ENCODE measurements at regions not wholly inside any gene's neighbourhood (a gene's known extent, or its start where the extent isn't known, plus 50 kb on each side); places are given as distances from the start of the nearest gene placed in this dataset.

DNA sequence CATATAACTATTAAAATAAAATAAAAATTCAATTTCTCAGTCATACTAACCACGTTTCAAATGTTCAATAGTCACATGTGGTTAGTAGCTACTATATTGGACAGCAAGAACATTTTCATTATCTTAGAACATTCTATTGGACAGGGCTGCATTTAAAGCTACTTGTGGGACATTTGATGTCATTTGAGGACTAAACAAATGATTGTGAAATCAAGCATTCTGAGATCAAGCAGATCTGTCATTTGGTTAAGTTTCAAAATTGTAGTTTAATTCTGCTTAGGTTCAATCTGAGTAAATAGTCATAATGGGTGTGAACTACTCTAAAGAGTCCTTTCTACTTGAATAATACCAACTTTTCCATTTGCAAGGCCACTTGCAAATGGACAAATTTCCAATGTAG, 226.9 kb upstream of the C9orf72 start:
- ChIA-PET CTCF (interaction anchor here (0.8 kb wide), 1 partner anchor 264 kb away, joined by 3 read pairs; no protein-coding TSS in a partner anchor), POLR2A (ENCODE audit: low non-redundant PET) (no interaction called here)
- TF ChIP-seq, protein P1, sequence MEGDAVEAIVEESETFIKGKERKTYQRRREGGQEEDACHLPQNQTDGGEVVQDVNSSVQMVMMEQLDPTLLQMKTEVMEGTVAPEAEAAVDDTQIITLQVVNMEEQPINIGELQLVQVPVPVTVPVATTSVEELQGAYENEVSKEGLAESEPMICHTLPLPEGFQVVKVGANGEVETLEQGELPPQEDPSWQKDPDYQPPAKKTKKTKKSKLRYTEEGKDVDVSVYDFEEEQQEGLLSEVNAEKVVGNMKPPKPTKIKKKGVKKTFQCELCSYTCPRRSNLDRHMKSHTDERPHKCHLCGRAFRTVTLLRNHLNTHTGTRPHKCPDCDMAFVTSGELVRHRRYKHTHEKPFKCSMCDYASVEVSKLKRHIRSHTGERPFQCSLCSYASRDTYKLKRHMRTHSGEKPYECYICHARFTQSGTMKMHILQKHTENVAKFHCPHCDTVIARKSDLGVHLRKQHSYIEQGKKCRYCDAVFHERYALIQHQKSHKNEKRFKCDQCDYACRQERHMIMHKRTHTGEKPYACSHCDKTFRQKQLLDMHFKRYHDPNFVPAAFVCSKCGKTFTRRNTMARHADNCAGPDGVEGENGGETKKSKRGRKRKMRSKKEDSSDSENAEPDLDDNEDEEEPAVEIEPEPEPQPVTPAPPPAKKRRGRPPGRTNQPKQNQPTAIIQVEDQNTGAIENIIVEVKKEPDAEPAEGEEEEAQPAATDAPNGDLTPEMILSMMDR (conservative IDR thresholded peaks at IDR 0.05; ENCODE audit: low read depth), result no peak
- no peak overlapping the region for H3K27ac ChIP-seq
- DNase-seq (ENCODE audit: low spot score), result no peak

DNA sequence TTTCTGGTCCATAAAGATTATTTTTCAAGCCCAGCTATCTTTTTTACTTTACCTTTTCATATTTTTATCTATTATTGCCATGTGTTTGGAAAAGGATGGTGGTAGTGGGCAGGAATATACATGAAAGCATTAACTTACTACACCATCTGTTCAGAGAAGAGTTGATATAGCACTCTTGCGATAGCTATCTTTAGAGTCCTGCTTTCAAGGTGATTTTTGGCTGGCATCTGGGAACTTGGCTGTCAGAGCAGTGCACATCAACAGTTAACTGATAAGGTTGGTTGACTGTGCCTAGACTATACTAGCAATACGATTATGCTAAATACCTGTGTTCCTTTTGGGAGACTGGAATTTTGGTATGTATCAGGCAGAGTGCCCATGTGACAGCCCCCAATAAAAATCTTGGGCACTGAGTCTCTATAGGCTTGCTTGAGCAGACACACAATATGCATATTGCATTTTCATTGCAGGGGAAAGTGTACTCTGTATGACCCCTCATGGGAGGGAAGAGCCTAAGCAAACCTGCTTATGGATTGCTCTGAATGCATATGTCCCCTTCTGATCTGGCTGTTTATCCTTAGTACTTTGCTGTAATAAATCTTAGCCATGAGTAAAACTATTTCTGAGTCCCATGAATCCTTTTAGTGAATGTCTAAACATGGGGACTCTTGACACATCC, 227.6 kb upstream of the C9orf72 start:
- TF ChIP-seq, protein P1 (conservative IDR thresholded peaks at IDR 0.05; ENCODE audit: low read depth), result no peak
- no peak overlapping the region for H3K27ac ChIP-seq
- POLR2A ChIA-PET (ENCODE audit: low non-redundant PET), result no interaction called here
- no peak for DNase-seq (ENCODE audit: low spot score)
- CTCF ChIA-PET, result interaction anchor here (0.8 kb wide), 1 partner anchor 264 kb away, joined by 3 read pairs; no protein-coding TSS in a partner anchor

DNA sequence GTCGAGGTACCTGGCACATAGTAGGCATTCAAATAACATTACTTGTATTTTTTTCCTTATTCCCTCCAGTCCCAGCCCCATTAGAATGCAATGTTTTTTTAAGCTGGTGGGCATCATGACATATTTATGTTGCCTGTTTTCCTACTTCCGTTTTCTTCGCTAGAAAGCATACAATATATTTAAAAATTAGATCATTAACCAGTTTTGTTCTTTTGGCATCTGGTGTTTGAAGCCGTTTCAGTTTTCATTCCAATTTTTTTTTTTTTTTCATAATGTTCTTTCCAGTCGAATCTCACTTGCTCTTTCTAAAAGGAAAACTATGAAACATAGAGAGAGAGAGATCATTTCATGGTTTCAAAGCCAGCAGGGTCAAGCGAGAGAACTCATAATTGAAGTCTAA, 228.3 kb upstream of the C9orf72 start:
- TF ChIP-seq, protein P1 (conservative IDR thresholded peaks at IDR 0.05; ENCODE audit: low read depth), result no peak
- ChIA-PET POLR2A (ENCODE audit: low non-redundant PET) (no interaction called here), CTCF (no interaction called here)
- no peak for DNase-seq (ENCODE audit: low spot score)
- no peak overlapping the region for H3K27ac ChIP-seq

DNA sequence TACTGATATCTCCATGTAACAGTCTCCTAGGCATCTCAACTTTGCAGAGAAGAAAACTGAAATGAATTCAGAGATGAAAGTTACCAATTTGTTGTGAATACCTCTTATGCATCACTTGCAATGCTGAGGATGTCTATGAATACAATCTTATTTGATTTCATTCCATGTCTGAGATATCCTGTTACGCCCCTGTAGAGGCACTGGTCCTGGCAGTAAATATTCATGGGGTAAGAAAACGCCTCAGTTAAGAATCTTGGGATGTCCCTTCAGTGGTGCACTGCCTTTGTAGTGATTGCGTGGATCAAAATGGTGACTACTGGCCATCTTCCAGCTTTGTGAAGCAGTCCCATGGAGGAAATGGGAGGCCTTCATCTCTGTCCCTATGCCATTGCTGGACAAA, 229.1 kb upstream of the C9orf72 start:
- DNase-seq (ENCODE audit: low spot score), result no peak
- POLR2A ChIA-PET (ENCODE audit: low non-redundant PET), result no interaction called here
- TF ChIP-seq, protein P1 (conservative IDR thresholded peaks at IDR 0.05; ENCODE audit: low read depth), result no peak
- CTCF ChIA-PET, result no interaction called here
- no peak overlapping the region for H3K27ac ChIP-seq

DNA sequence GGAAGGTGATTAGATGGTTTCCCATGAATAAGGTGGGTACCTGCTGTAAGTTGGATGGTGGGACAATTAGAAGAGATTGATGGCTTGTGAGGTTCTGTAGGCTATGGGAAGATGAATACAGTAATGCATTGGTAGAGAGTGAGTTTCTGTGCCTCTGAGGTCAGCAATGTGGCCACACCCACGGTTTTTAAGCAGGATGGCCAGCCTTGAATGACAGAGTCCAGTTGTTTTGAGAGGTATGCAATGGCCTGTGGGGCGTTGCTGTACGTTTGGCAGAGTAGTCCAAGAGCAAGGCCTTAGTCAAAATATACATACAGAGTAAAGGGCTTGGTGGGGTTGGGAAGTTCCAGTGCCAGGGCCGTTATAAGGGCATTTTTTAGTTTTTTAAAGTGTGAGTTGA, 235.6 kb upstream of the C9orf72 start:
- CTCF ChIA-PET, result interaction anchor here (0.7 kb wide), 1 partner anchor 9 kb away, joined by 4 read pairs; no protein-coding TSS in a partner anchor

DNA sequence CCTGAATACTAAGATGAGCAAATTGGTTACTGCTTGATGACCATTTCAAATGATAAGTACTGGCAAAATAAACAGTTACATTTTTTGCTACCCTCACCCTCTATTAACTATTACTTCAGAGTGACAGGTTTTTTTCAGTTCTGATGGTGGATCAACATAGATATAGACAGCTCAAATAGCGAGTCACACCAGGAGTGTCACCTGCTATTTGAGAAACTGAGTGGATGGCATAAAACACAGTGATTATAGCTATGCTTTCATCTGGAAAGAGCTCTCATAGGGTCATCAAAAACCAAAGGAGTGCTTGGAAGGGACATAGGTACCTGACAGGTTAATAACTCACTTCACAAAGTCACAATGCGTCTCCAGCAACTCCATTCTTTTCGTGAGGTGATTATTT, 244.5 kb upstream of the C9orf72 start:
- DNase-seq (ENCODE audit: low spot score), result no peak
- ChIA-PET POLR2A (ENCODE audit: low non-redundant PET) (no interaction called here), CTCF (no interaction called here)
- TF ChIP-seq, protein P1 (conservative IDR thresholded peaks at IDR 0.05; ENCODE audit: low read depth), result no peak
- no peak overlapping the region for H3K27ac ChIP-seq

More for the DNA sequence above, 235.6 kb upstream of the C9orf72 start:
- POLR2A ChIA-PET (ENCODE audit: low non-redundant PET), result no interaction called here
- TF ChIP-seq, protein P1 (conservative IDR thresholded peaks at IDR 0.05; ENCODE audit: low read depth), result no peak
- H3K27ac ChIP-seq, result no peak overlapping the region
- no peak for DNase-seq (ENCODE audit: low spot score)

Measured in RWPE1 (cell line).